ENCODE measurements at regions not wholly inside any gene's neighbourhood (a gene's known extent, or its start where the extent isn't known, plus 50 kb on each side); places are given as distances from the start of the nearest gene placed in this dataset.

- TF ChIP-seq EZH2 (IDR thresholded peaks at IDR 0.05; ENCODE audit: low read length) = no peak
- no peak for TF ChIP-seq CTCF (optimal IDR thresholded peaks at IDR 0.05 in 1 of 3, IDR thresholded peaks at IDR 0.05 in 1 of 3, conservative IDR thresholded peaks at IDR 0.05 in 1 of 3; ENCODE audit: extremely low read depth in 1 of 3, insufficient read depth in 2 of 3, low read length in 3 of 3)
Measured at GRCh38 chr17:62309396-62309795, 71.0 kb upstream of the EFCAB3 start.

Data from keratinocyte (primary cell).